ENCODE measurements at regions not wholly inside any gene's neighbourhood (a gene's known extent, or its start where the extent isn't known, plus 50 kb on each side); places are given as distances from the start of the nearest gene placed in this dataset.
A peak's percentile ranks its signal among the peaks of the same experiment; 100 is the strongest.

DNA sequence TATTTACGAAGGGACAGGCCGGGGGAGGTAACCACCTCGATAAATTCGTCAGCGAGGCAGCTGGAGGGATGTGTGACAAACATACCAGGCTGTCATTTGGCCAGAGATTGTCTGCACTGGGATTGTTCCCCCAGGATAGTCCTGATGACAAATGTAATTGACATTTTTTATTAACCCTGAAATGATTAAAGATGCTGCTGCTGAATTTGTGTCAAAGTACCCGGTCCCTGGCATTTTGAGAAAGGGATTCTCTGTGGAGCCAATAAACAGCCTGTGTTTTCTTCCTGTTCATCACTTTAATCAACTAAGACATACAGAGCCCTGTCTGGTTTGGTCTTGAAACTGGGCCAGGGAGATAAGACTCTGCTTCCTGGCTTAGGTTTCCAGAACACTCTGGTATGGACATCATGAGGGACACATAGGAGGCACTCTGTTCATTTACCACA, 117.6 kb downstream of the SLC25A47 start:
- ChIA-PET POLR2A (no interaction called here), CTCF (interaction anchor here (1.0 to 5.7 kb wide), 11 partner anchors 15 to 460 kb away, joined by 3 to 69 read pairs (median 6); no protein-coding TSS in a partner anchor), RAD21 (ENCODE audit: low non-redundant PET in 1 of 2, low total read pairs in 2 of 2, uncharacterized antibody in 2 of 2, unreplicated experiment in 2 of 2) (interaction anchor here (1.0 to 2.2 kb wide), 7 partner anchors 24 to 213 kb away, joined by 4 to 20 read pairs (median 9); no protein-coding TSS in a partner anchor)
- Histone ChIP-seq H3K4me3 (replicated peaks in 1 of 2; ENCODE audit: low read depth in 1 of 2, low read length in 2 of 2) (no peak overlapping the region), H3K9ac (ENCODE audit: low read length) (peak overlapping the region; percentile 49; the same call in 1 of the 2 replicates), H3K36me3 (ENCODE audit: control insufficient read depth in 1 of 2, insufficient read depth in 2 of 2, low read length in 2 of 2) (no peaks in the 10 kb centered on the region), H3K27me3 (ENCODE audit: insufficient read depth, low read length) (no peaks in the 10 kb centered on the region), H3K27ac (ENCODE audit: low read depth, low read length) (peak overlapping the region; percentile 77; the same call in 1 of the 2 replicates), H4K20me1 (ENCODE audit: insufficient read depth) (no peaks in the 10 kb centered on the region), H3K9me2 (ENCODE audit: insufficient read depth) (no peaks in the 10 kb centered on the region), H3K79me2 (ENCODE audit: insufficient read depth, low read length) (no peaks in the 10 kb centered on the region), H2AFZ (ENCODE audit: low read depth, low read length, poor library complexity, severe bottlenecking) (no peak overlapping the region), H3K9me3 (ENCODE audit: control insufficient read depth in 1 of 2, insufficient read depth in 1 of 2, low read depth in 1 of 2, low read length in 2 of 2) (no peaks in the 10 kb centered on the region), H3K4me2 (ENCODE audit: low read length) (peak overlapping the region; percentile 78), H3K4me1 (ENCODE audit: control insufficient read depth in 1 of 2, insufficient read depth in 2 of 2, low read length in 2 of 2) (peaks cover 43 to 78% of the 10 kb centered on the region in 2 experiments)
- BruUV-seq (replicated peaks), result no TSS peak
- TF ChIP-seq, protein P1, sequence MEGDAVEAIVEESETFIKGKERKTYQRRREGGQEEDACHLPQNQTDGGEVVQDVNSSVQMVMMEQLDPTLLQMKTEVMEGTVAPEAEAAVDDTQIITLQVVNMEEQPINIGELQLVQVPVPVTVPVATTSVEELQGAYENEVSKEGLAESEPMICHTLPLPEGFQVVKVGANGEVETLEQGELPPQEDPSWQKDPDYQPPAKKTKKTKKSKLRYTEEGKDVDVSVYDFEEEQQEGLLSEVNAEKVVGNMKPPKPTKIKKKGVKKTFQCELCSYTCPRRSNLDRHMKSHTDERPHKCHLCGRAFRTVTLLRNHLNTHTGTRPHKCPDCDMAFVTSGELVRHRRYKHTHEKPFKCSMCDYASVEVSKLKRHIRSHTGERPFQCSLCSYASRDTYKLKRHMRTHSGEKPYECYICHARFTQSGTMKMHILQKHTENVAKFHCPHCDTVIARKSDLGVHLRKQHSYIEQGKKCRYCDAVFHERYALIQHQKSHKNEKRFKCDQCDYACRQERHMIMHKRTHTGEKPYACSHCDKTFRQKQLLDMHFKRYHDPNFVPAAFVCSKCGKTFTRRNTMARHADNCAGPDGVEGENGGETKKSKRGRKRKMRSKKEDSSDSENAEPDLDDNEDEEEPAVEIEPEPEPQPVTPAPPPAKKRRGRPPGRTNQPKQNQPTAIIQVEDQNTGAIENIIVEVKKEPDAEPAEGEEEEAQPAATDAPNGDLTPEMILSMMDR (IDR thresholded peaks at IDR 0.05 in 2 of 3, conservative IDR thresholded peaks at IDR 0.05 in 1 of 3; ENCODE audit: borderline replicate concordance in 1 of 3, insufficient read depth in 1 of 3, low read depth in 2 of 3, low read length in 2 of 3), result no peak
- no peak for TF ChIP-seq EZH2 (IDR thresholded peaks at IDR 0.05)
- no peak for TF ChIP-seq CBX3 (IDR thresholded peaks at IDR 0.05; ENCODE audit: low read depth)
- DNase-seq (ENCODE audit: low read depth, low spot score), result no peak
- ATAC-seq, result no peak
- intact Hi-C loops (cut with micrococcal nuclease), result loop anchor here (1.0 to 2.0 kb wide), 2 partner anchors 205 to 214 kb away; no protein-coding TSS in a partner anchor

DNA sequence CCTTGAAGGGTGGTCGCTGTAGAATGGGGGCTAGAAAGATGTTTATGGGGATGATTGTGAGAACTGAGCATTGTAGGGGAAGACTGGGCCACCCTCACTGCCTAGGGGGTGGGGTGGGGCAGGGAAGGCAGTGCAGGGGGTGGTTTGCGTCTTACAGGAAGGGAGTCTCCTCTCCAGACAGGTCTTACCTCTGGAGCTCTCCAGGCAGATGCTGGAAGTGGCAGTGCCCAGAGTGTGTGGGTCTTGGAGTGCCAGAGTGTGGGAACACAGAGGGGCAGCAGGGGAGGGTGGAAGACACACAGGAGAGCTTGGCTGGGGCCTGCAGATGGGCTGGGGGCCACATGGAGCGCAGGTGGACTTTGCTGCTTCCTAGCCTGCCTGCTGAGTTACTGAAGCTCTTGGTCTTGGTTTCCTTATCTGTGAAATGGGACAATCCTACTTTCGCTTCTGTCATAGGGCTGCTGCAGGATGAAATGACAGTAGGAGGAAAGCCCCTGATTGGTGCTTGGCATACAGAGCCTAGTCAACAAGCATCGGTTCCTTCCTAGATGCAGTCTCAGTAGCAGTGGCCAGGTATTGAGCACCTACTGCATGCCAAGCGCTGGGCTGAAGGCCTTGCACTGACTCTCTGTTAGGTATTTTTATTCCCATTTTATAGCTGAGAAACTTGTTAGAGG, 118.3 kb downstream of the SLC25A47 start:
- Histone ChIP-seq H3K4me2 (ENCODE audit: low read length) (no peak overlapping the region), H3K9me2 (ENCODE audit: insufficient read depth) (no peaks in the 10 kb centered on the region), H3K4me3 (replicated peaks in 1 of 2; ENCODE audit: low read depth in 1 of 2, low read length in 2 of 2) (no peak overlapping the region), H3K27me3 (ENCODE audit: insufficient read depth, low read length) (no peaks in the 10 kb centered on the region), H4K20me1 (ENCODE audit: insufficient read depth) (no peaks in the 10 kb centered on the region), H3K4me1 (ENCODE audit: control insufficient read depth in 1 of 2, insufficient read depth in 2 of 2, low read length in 2 of 2) (peaks cover 43 to 81% of the 10 kb centered on the region in 2 experiments), H3K36me3 (ENCODE audit: control insufficient read depth in 1 of 2, insufficient read depth in 2 of 2, low read length in 2 of 2) (no peaks in the 10 kb centered on the region), H3K79me2 (ENCODE audit: insufficient read depth, low read length) (no peaks in the 10 kb centered on the region), H3K9me3 (ENCODE audit: control insufficient read depth in 1 of 2, insufficient read depth in 1 of 2, low read depth in 1 of 2, low read length in 2 of 2) (no peaks in the 10 kb centered on the region), H3K9ac (ENCODE audit: low read length) (no peak overlapping the region), H3K27ac (ENCODE audit: low read depth, low read length) (no peak overlapping the region), H2AFZ (ENCODE audit: low read depth, low read length, poor library complexity, severe bottlenecking) (no peak overlapping the region)
- DNase-seq (ENCODE audit: low read depth, low spot score) (no peak), ATAC-seq (no peak)
- ChIA-PET RAD21 (ENCODE audit: low non-redundant PET in 1 of 2, low total read pairs in 2 of 2, uncharacterized antibody in 2 of 2, unreplicated experiment in 2 of 2) (interaction anchor here in 1 of 2 experiments (1.0 kb wide), 1 partner anchor 204 kb away, joined by 4 read pairs; no protein-coding TSS in a partner anchor), CTCF (interaction anchor here (4.3 to 5.7 kb wide), 2 partner anchors 204 to 214 kb away, joined by 42 to 69 read pairs; no protein-coding TSS in a partner anchor), POLR2A (no interaction called here)
- intact Hi-C loops (cut with micrococcal nuclease), result loop anchor here (2.0 kb wide), 1 partner anchor 213 kb away; no protein-coding TSS in a partner anchor
- BruUV-seq (replicated peaks), result no TSS peak
- TF ChIP-seq SRF (IDR thresholded peaks at IDR 0.05; ENCODE audit: low read depth) (no peak), EZH2 (IDR thresholded peaks at IDR 0.05) (no peak), TCF7L2 (IDR thresholded peaks at IDR 0.05; ENCODE audit: borderline replicate concordance, extremely low read depth, insufficient read depth, insufficient read length) (no peak), CEBPB (IDR thresholded peaks at IDR 0.05; ENCODE audit: low read depth) (no peak), EZH2phosphoT487 (IDR thresholded peaks at IDR 0.05; ENCODE audit: borderline replicate concordance) (no peak), ELF1 (IDR thresholded peaks at IDR 0.05; ENCODE audit: borderline replicate concordance, low read depth) (no peak)
- TF ChIP-seq, protein P2, sequence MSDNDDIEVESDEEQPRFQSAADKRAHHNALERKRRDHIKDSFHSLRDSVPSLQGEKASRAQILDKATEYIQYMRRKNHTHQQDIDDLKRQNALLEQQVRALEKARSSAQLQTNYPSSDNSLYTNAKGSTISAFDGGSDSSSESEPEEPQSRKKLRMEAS (IDR thresholded peaks at IDR 0.05), result no peak
- TF ChIP-seq, protein P3, sequence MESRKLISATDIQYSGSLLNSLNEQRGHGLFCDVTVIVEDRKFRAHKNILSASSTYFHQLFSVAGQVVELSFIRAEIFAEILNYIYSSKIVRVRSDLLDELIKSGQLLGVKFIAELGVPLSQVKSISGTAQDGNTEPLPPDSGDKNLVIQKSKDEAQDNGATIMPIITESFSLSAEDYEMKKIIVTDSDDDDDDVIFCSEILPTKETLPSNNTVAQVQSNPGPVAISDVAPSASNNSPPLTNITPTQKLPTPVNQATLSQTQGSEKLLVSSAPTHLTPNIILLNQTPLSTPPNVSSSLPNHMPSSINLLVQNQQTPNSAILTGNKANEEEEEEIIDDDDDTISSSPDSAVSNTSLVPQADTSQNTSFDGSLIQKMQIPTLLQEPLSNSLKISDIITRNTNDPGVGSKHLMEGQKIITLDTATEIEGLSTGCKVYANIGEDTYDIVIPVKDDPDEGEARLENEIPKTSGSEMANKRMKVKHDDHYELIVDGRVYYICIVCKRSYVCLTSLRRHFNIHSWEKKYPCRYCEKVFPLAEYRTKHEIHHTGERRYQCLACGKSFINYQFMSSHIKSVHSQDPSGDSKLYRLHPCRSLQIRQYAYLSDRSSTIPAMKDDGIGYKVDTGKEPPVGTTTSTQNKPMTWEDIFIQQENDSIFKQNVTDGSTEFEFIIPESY (IDR thresholded peaks at IDR 0.05; ENCODE audit: extremely low read depth, insufficient replicate concordance, low read length), result no peak
- TF ChIP-seq, protein P1 (IDR thresholded peaks at IDR 0.05 in 2 of 3, conservative IDR thresholded peaks at IDR 0.05 in 1 of 3; ENCODE audit: borderline replicate concordance in 1 of 3, insufficient read depth in 1 of 3, low read depth in 2 of 3, low read length in 2 of 3), result no peak

Measured in HCT116 (cell line).